WTC11 (cell line): ENCODE measurements at regions not wholly inside any gene's neighbourhood (a gene's known extent, or its start where the extent isn't known, plus 50 kb on each side); places are given as distances from the start of the nearest gene placed in this dataset.

Experiments used
- ATAC-seq: fragments of 200-7000 bp; cut with Tn5 transposase; 2 replicates; pipeline ENCODE4 v1.10.0; 2021; ENCODE audit warnings: mild to moderate bottlenecking, moderate library complexity
- CTCF ChIA-PET: fragments of 300-600 bp; sonication (Branson Sonifier 250); formaldehyde crosslinking; loops from one replicate; lab custom pipeline; 2021; ENCODE audit warnings: antibody characterized with exemption; lab: Charles Lee
- POLR2A ChIA-PET: fragments of 350-600 bp; sonication (Branson Sonifier 250); formaldehyde crosslinking; loops from one replicate; lab custom pipeline; 2021; ENCODE audit warnings: antibody characterized with exemption; lab: Charles Lee
- DNase-seq: peaks from one replicate; pipeline ENCODE4 v3.0.0; 2021; ENCODE audit warnings: low spot score
- H3K27ac Mint-ChIP-seq: 2 replicates; pipeline ENCODE4 v1.8.0; 2021; ENCODE audit warnings: mixed read lengths
- H3K27me3 Mint-ChIP-seq: 2 replicates; pipeline ENCODE4 v1.8.0; 2021; ENCODE audit warnings: low read depth, mild to moderate bottlenecking, moderate library complexity, mixed read lengths
- H3K36me3 Mint-ChIP-seq: 2 replicates; pipeline ENCODE4 v1.8.0; 2021; ENCODE audit warnings: mixed read lengths
- H3K4me1 Mint-ChIP-seq: 2 replicates; pipeline ENCODE4 v1.8.0; 2022; ENCODE audit warnings: mixed read lengths
- H3K4me3 Mint-ChIP-seq: 2 replicates; pipeline ENCODE4 v1.8.0; 2021; ENCODE audit warnings: mild to moderate bottlenecking, moderate library complexity, mixed read lengths
- H3K9me3 Mint-ChIP-seq: 2 replicates; pipeline ENCODE4 v1.8.0; 2021; ENCODE audit warnings: mixed read lengths
- ATF6 ChIP-seq: sonication (generic); formaldehyde crosslinking; IDR thresholded peaks from 2 replicates; pipeline ENCODE4 v1.8.1; 2023; ENCODE audit warnings: mild to moderate bottlenecking, missing genetic modification reagents
- CBFB ChIP-seq: sonication (generic); formaldehyde crosslinking; IDR thresholded peaks from 2 replicates; pipeline ENCODE4 v1.8.1; 2022; ENCODE audit warnings: mild to moderate bottlenecking, low read depth, missing genetic modification reagents
- CREM ChIP-seq: sonication (generic); formaldehyde crosslinking; IDR thresholded peaks from 2 replicates; pipeline ENCODE4 v1.8.1; 2022; ENCODE audit warnings: mild to moderate bottlenecking, missing genetic modification reagents, moderate library complexity
- ESRRA ChIP-seq: sonication (generic); formaldehyde crosslinking; IDR thresholded peaks from 2 replicates; pipeline ENCODE4 v1.8.1; 2022; ENCODE audit warnings: mild to moderate bottlenecking, missing genetic modification reagents, borderline replicate concordance
- FOXJ3 ChIP-seq: sonication (generic); formaldehyde crosslinking; IDR thresholded peaks from 2 replicates; pipeline ENCODE4 v1.9.0; 2021; ENCODE audit warnings: missing genetic modification reagents, mild to moderate bottlenecking, borderline replicate concordance
- FOXK1 ChIP-seq: sonication (generic); formaldehyde crosslinking; IDR thresholded peaks from 2 replicates; pipeline ENCODE4 v1.8.0; 2022; ENCODE audit warnings: mild to moderate bottlenecking, moderate library complexity, missing genetic modification reagents
- GTF2I ChIP-seq: fragments of 250-450 bp; sonication (Bioruptor Pico); conservative IDR thresholded peaks from 2 replicates; pipeline ENCODE4 v1.4.0; 2021; ENCODE audit warnings: mild to moderate bottlenecking
- HMGA2 ChIP-seq: fragments of 250-450 bp; sonication (Bioruptor Pico); IDR thresholded peaks from 2 replicates; pipeline ENCODE4 v1.4.0; 2021; ENCODE audit warnings: mild to moderate bottlenecking, moderate library complexity
- HMGXB4 ChIP-seq: sonication (generic); formaldehyde crosslinking; IDR thresholded peaks from 2 replicates; pipeline ENCODE4 v1.8.1; 2023; ENCODE audit warnings: mild to moderate bottlenecking, moderate library complexity, missing genetic modification reagents
- IRF1 ChIP-seq: sonication (generic); formaldehyde crosslinking; IDR thresholded peaks from 2 replicates; pipeline ENCODE4 v1.8.0; 2023; ENCODE audit warnings: missing genetic modification reagents
- IRF2 ChIP-seq: sonication (generic); formaldehyde crosslinking; IDR thresholded peaks from 2 replicates; pipeline ENCODE4 v1.8.0; 2022; ENCODE audit warnings: low read depth, missing genetic modification reagents, borderline replicate concordance
- JAZF1 ChIP-seq: fragments of 250-450 bp; sonication (Bioruptor Pico); IDR thresholded peaks from 2 replicates; pipeline ENCODE4 v1.9.0; 2021; ENCODE audit warnings: moderate library complexity, mild to moderate bottlenecking, inconsistent platforms
- MXD4 ChIP-seq: fragments of 250-450 bp; sonication (Bioruptor Pico); IDR thresholded peaks from 2 replicates; pipeline ENCODE4 v1.8.0; 2021; ENCODE audit warnings: mild to moderate bottlenecking, moderate library complexity, borderline replicate concordance
- MYBL2 ChIP-seq: sonication (generic); formaldehyde crosslinking; IDR thresholded peaks from 2 replicates; pipeline ENCODE4 v1.8.1; 2023; ENCODE audit warnings: mild to moderate bottlenecking, moderate library complexity, missing genetic modification reagents
- NR1H2 ChIP-seq: sonication (generic); formaldehyde crosslinking; IDR thresholded peaks from 2 replicates; pipeline ENCODE4 v1.9.0; 2021; ENCODE audit warnings: mild to moderate bottlenecking, moderate library complexity, missing genetic modification reagents
- NR2C2 ChIP-seq: sonication (generic); formaldehyde crosslinking; IDR thresholded peaks from 2 replicates; pipeline ENCODE4 v1.8.0; 2022; ENCODE audit warnings: mild to moderate bottlenecking, missing genetic modification reagents
- RELA ChIP-seq: sonication (generic); formaldehyde crosslinking; IDR thresholded peaks from 2 replicates; pipeline ENCODE4 v1.8.1; 2022; ENCODE audit warnings: missing genetic modification reagents, mild to moderate bottlenecking, borderline replicate concordance
- SMAD3 ChIP-seq: sonication (generic); formaldehyde crosslinking; IDR thresholded peaks from 2 replicates; pipeline ENCODE4 v1.8.0; 2022; ENCODE audit warnings: missing genetic modification reagents, mild to moderate bottlenecking, borderline replicate concordance
- SMAD4 ChIP-seq: sonication (generic); formaldehyde crosslinking; IDR thresholded peaks from 2 replicates; pipeline ENCODE4 v1.8.0; 2022; ENCODE audit warnings: mild to moderate bottlenecking, missing genetic modification reagents
- SP1 ChIP-seq: sonication (generic); formaldehyde crosslinking; conservative IDR thresholded peaks from 2 replicates; pipeline ENCODE4 v1.8.1; 2022; ENCODE audit warnings: missing genetic modification reagents
- ZNF263 ChIP-seq: sonication (generic); formaldehyde crosslinking; IDR thresholded peaks from 2 replicates; pipeline ENCODE4 v1.8.1; 2022; ENCODE audit warnings: low read depth, mild to moderate bottlenecking, moderate library complexity, missing genetic modification reagents
- TF ChIP-seq, protein P1 (sequence below): sonication (generic); formaldehyde crosslinking; IDR thresholded peaks from 2 replicates; pipeline ENCODE4 v1.8.0; 2022; ENCODE audit warnings: mild to moderate bottlenecking, missing genetic modification reagents
- TF ChIP-seq, protein P2 (sequence below): sonication (generic); formaldehyde crosslinking; IDR thresholded peaks from 2 replicates; pipeline ENCODE4 v1.8.1; 2022; ENCODE audit warnings: missing genetic modification reagents, borderline replicate concordance
- TF ChIP-seq, protein P3 (sequence below): sonication (generic); formaldehyde crosslinking; IDR thresholded peaks from 2 replicates; pipeline ENCODE4 v1.8.1; 2023; ENCODE audit warnings: mild to moderate bottlenecking, missing genetic modification reagents
- TF ChIP-seq, protein P4 (sequence below): sonication (generic); formaldehyde crosslinking; IDR thresholded peaks from 2 replicates; pipeline ENCODE4 v1.8.1; 2023; ENCODE audit warnings: mild to moderate bottlenecking, missing genetic modification reagents, moderate library complexity

- peaks cover 3% of the 10 kb centered on the region; the same call in 1 of the 2 replicates for H3K27me3 Mint-ChIP-seq
- ATAC-seq = no peak
- POLR2A ChIA-PET = no interaction called here
- no peak for TF ChIP-seq JAZF1 (CRISPR knock-in tag)
- TF ChIP-seq, protein P1, sequence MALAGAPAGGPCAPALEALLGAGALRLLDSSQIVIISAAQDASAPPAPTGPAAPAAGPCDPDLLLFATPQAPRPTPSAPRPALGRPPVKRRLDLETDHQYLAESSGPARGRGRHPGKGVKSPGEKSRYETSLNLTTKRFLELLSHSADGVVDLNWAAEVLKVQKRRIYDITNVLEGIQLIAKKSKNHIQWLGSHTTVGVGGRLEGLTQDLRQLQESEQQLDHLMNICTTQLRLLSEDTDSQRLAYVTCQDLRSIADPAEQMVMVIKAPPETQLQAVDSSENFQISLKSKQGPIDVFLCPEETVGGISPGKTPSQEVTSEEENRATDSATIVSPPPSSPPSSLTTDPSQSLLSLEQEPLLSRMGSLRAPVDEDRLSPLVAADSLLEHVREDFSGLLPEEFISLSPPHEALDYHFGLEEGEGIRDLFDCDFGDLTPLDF (CRISPR knock-in tag) = no peak
- TF ChIP-seq HMGA2 (CRISPR knock-in tag) = no peak
- no peak for TF ChIP-seq FOXK1 (CRISPR knock-in tag)
- no peak for TF ChIP-seq NR1H2
- TF ChIP-seq MXD4 = no peak
- TF ChIP-seq HMGXB4 (CRISPR knock-in tag) = no peak
- no peak for TF ChIP-seq SMAD3
- TF ChIP-seq FOXJ3 (CRISPR knock-in tag) = no peak
- no peak for TF ChIP-seq ATF6 (CRISPR knock-in tag)
- no peak for TF ChIP-seq ESRRA (CRISPR knock-in tag)
- no peak for TF ChIP-seq SMAD4 (CRISPR knock-in tag)
- TF ChIP-seq, all 79 proteins: peak for 0
- Mint-ChIP-seq H3K36me3 (peaks cover 18% of the 10 kb centered on the region), H3K4me3 (no peak overlapping the region), H3K9me3 (peaks cover 35% of the 10 kb centered on the region), H3K4me1 (no peaks in the 10 kb centered on the region), H3K27ac (no peak overlapping the region)
- DNase-seq = no peak
- CTCF ChIA-PET = no interaction called here
Observed at GRCh38 chr10:43997330-43997729, 348.6 kb upstream of the ZNF32 start.

- peaks cover 12% of the 10 kb centered on the region for H3K27me3 Mint-ChIP-seq
- ChIA-PET CTCF (no interaction called here), POLR2A (no interaction called here)
- peaks cover 59% of the 10 kb centered on the region for H3K9me3 Mint-ChIP-seq
- H3K36me3 Mint-ChIP-seq = peaks cover 40% of the 10 kb centered on the region
- H3K4me1 Mint-ChIP-seq = no peaks in the 10 kb centered on the region
- no peak overlapping the region for H3K4me3 Mint-ChIP-seq
- no peak for ATAC-seq
- no peak for DNase-seq
- no peak for TF ChIP-seq ESRRA (CRISPR knock-in tag)
- no peak for TF ChIP-seq NR2C2 (CRISPR knock-in tag)
- no peak for TF ChIP-seq CBFB (CRISPR knock-in tag)
- TF ChIP-seq MYBL2 (CRISPR knock-in tag) = no peak
- TF ChIP-seq ZNF263 (CRISPR knock-in tag) = no peak
- no peak for TF ChIP-seq RELA (CRISPR knock-in tag)
- TF ChIP-seq HMGXB4 (CRISPR knock-in tag) = no peak
- TF ChIP-seq SP1 (CRISPR knock-in tag) = no peak
- TF ChIP-seq, protein P2, sequence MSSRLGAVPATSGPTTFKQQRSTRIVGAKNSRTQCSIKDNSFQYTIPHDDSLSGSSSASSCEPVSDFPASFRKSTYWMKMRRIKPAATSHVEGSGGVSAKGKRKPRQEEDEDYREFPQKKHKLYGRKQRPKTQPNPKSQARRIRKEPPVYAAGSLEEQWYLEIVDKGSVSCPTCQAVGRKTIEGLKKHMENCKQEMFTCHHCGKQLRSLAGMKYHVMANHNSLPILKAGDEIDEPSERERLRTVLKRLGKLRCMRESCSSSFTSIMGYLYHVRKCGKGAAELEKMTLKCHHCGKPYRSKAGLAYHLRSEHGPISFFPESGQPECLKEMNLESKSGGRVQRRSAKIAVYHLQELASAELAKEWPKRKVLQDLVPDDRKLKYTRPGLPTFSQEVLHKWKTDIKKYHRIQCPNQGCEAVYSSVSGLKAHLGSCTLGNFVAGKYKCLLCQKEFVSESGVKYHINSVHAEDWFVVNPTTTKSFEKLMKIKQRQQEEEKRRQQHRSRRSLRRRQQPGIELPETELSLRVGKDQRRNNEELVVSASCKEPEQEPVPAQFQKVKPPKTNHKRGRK (CRISPR knock-in tag) = no peak
- TF ChIP-seq, protein P3, sequence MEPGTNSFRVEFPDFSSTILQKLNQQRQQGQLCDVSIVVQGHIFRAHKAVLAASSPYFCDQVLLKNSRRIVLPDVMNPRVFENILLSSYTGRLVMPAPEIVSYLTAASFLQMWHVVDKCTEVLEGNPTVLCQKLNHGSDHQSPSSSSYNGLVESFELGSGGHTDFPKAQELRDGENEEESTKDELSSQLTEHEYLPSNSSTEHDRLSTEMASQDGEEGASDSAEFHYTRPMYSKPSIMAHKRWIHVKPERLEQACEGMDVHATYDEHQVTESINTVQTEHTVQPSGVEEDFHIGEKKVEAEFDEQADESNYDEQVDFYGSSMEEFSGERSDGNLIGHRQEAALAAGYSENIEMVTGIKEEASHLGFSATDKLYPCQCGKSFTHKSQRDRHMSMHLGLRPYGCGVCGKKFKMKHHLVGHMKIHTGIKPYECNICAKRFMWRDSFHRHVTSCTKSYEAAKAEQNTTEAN (CRISPR knock-in tag) = no peak
- no peak for TF ChIP-seq IRF1 (CRISPR knock-in tag)
- no peak for TF ChIP-seq GTF2I (CRISPR knock-in tag)
- TF ChIP-seq, protein P4, sequence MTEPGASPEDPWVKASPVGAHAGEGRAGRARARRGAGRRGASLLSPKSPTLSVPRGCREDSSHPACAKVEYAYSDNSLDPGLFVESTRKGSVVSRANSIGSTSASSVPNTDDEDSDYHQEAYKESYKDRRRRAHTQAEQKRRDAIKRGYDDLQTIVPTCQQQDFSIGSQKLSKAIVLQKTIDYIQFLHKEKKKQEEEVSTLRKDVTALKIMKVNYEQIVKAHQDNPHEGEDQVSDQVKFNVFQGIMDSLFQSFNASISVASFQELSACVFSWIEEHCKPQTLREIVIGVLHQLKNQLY (CRISPR knock-in tag) = no peak
- TF ChIP-seq CREM (CRISPR knock-in tag) = no peak
- no peak for TF ChIP-seq IRF2 (CRISPR knock-in tag)
- TF ChIP-seq, all 79 proteins: peak for 0
- no peak overlapping the region for H3K27ac Mint-ChIP-seq
Observed at GRCh38 chr10:43994539-43994938, 345.9 kb upstream of the ZNF32 start.
